ENCODE measurements at regions not wholly inside any gene's neighbourhood (a gene's known extent, or its start where the extent isn't known, plus 50 kb on each side); places are given as distances from the start of the nearest gene placed in this dataset.

GRCh38 chr9:90526386-90526785, 116.2 kb downstream of the DIRAS2 start:
- no peak for TF ChIP-seq POLR2A (IDR thresholded peaks at IDR 0.05)
- TF ChIP-seq CTCF (IDR thresholded peaks at IDR 0.05), result no peak

Data from testis (tissue), 2 donors.